Endothelial cell of umbilical vein (primary cell): ENCODE measurements at regions not wholly inside any gene's neighbourhood (a gene's known extent, or its start where the extent isn't known, plus 50 kb on each side); places are given as distances from the start of the nearest gene placed in this dataset.

ENCODE experiments used
- BruUV-seq: library from RNA; stranded (reverse); fragments of 400-500 nt; replicated peaks from 2 replicates; lab custom pipeline; 2021; lab: Mats Ljungman, UMichigan
- CTCF ChIA-PET: fragments of 300-600, 350-600 bp; sonication (Branson Sonifier 250); formaldehyde crosslinking; loops from one replicate; lab custom pipeline; 2021; ENCODE audit warnings: antibody characterized with exemption, inconsistent platforms; lab: Charles Lee
- POLR2A ChIA-PET: fragments of 300-600, 350-600 bp; sonication (Branson Sonifier 250); formaldehyde crosslinking; loops from one replicate; lab custom pipeline; 2021; ENCODE audit warnings: antibody characterized with exemption, inconsistent platforms; lab: Charles Lee
- DNase-seq: peaks from one replicate; pipeline ENCODE4 v3.0.0-alpha.2; 2011; ENCODE audit warnings: low read depth, low spot score
- FAIRE-seq: peaks from 2 replicates; lab custom pipeline; 2011; peaks lifted over from hg19 to GRCh38; lab: Jason Lieb, UNC
- H2AFZ ChIP-seq: 2 replicates; pipeline ENCODE4 v1.6.0; 2012; ENCODE audit warnings: low read depth, low read length, control low read depth, inconsistent platforms
- H3K27ac ChIP-seq: 2 replicates; pipeline ENCODE4 v1.5.1; 2011; ENCODE audit warnings: low read depth, mild to moderate bottlenecking, control low read depth, low read length, moderate library complexity; ENCODE audit not compliant: insufficient read depth
- H3K27me3 ChIP-seq, 2 experiments: 2 replicates each; pipeline versions ENCODE4 v1.6.0 to v1.6.1; 2011; ENCODE audit warnings: low read length in 2 of 2, mixed read lengths in 1 of 2; ENCODE audit not compliant: control insufficient read depth in 2 of 2, insufficient read depth in 2 of 2
- H3K36me3 ChIP-seq, 2 experiments: 2 replicates in 1 of 2; 3 replicates in 1 of 2; pipeline ENCODE4 v1.5.1; 2011; ENCODE audit warnings: low read length in 2 of 2, mild to moderate bottlenecking in 1 of 2, moderate library complexity in 1 of 2; ENCODE audit not compliant: control insufficient read depth in 2 of 2, insufficient read depth in 2 of 2; ENCODE audit errors: extremely low read depth in 1 of 2
- H3K4me1 ChIP-seq: 3 replicates; pipeline ENCODE4 v1.5.1; 2011; ENCODE audit warnings: mild to moderate bottlenecking, low read length; ENCODE audit not compliant: control insufficient read depth, insufficient read depth; ENCODE audit errors: extremely low read depth
- H3K4me2 ChIP-seq: 2 replicates; pipeline ENCODE4 v1.6.1; 2011; ENCODE audit warnings: low read length, control low read depth, mixed read lengths; ENCODE audit not compliant: insufficient read depth
- H3K4me3 ChIP-seq, 3 experiments: fragments of 200-600 bp in 1 of 3; sonication (generic), shearing (Covaris generic) in 1 of 3; replicated peaks in 1 of 3; 2 replicates each; pipeline ENCODE4 v1.5.1; 2011 to 2016; ENCODE audit warnings: control low read depth in 3 of 3, low read length in 3 of 3, mild to moderate bottlenecking in 2 of 3, inconsistent platforms in 1 of 3, low read depth in 1 of 3, moderate library complexity in 1 of 3; ENCODE audit not compliant: insufficient read depth in 1 of 3
- H3K79me2 ChIP-seq: 2 replicates; pipeline ENCODE4 v1.6.0; 2012; ENCODE audit warnings: low read length, inconsistent platforms; ENCODE audit not compliant: control insufficient read depth, insufficient read depth
- H3K9ac ChIP-seq: replicated peaks from 2 replicates; pipeline ENCODE3; 2011; ENCODE audit warnings: low read length, control low read depth; ENCODE audit not compliant: insufficient read depth; ENCODE audit errors: extremely low read depth
- H3K9me1 ChIP-seq: replicated peaks from 3 replicates; pipeline ENCODE4 v1.6.0; 2011; ENCODE audit warnings: mild to moderate bottlenecking, low read length; ENCODE audit not compliant: control insufficient read depth, insufficient read depth; ENCODE audit errors: extremely low read depth
- H3K9me3 ChIP-seq: replicated peaks from 2 replicates; pipeline ENCODE4 v1.5.1; 2012; ENCODE audit warnings: low read length, inconsistent platforms; ENCODE audit not compliant: control insufficient read depth, insufficient read depth
- H4K20me1 ChIP-seq: replicated peaks from 2 replicates; pipeline ENCODE3; 2011; ENCODE audit warnings: mild to moderate bottlenecking, low read length; ENCODE audit not compliant: control insufficient read depth, insufficient read depth; ENCODE audit errors: extremely low read depth
- CTCF ChIP-seq, 2 donors: IDR thresholded peaks; 1 replicate in 1 of 2; 2 replicates in 1 of 2; pipeline ENCODE4 v1.5.1; 2011; ENCODE audit warnings: low read length in 2 of 2, mild to moderate bottlenecking in 2 of 2, moderate library complexity in 2 of 2, control low read depth in 1 of 2, inconsistent platforms in 1 of 2, low read depth in 1 of 2; ENCODE audit not compliant: insufficient read depth in 1 of 2; ENCODE audit errors: extremely low read depth in 1 of 2
- EZH2 ChIP-seq: IDR thresholded peaks from 2 replicates; pipeline ENCODE4 v1.6.1; 2012; ENCODE audit warnings: borderline replicate concordance, low read depth, mild to moderate bottlenecking, moderate library complexity, low read length, inconsistent platforms; ENCODE audit not compliant: severe bottlenecking
- FOS ChIP-seq: IDR thresholded peaks from 2 replicates; pipeline ENCODE4 v1.6.1; 2011; ENCODE audit warnings: mild to moderate bottlenecking, low read length, moderate library complexity, borderline replicate concordance; ENCODE audit not compliant: insufficient read depth
- GATA2 ChIP-seq: IDR thresholded peaks from 2 replicates; pipeline ENCODE4 v1.7.0; 2011; ENCODE audit warnings: low read depth, mild to moderate bottlenecking, moderate library complexity, mixed read lengths, low read length; ENCODE audit not compliant: insufficient read length, insufficient read depth
- JUN ChIP-seq: IDR thresholded peaks from 2 replicates; pipeline ENCODE4 v1.6.1; 2011; ENCODE audit warnings: borderline replicate concordance, low read depth; ENCODE audit not compliant: insufficient read length, insufficient read depth
- MAX ChIP-seq: IDR thresholded peaks from 2 replicates; pipeline ENCODE4 v1.6.1; 2011; ENCODE audit not compliant: insufficient read depth, insufficient read length
- MYC ChIP-seq: IDR thresholded peaks from one replicate; pipeline ENCODE4 v1.6.1; 2011; ENCODE audit warnings: mild to moderate bottlenecking, low read depth, low read length
- POLR2A ChIP-seq: IDR thresholded peaks from 2 replicates; pipeline ENCODE4 v1.6.1; 2012; ENCODE audit warnings: low read depth, mild to moderate bottlenecking, control low read depth, low read length
- POLR2AphosphoS5 ChIP-seq: IDR thresholded peaks from 2 replicates; pipeline ENCODE4 v1.6.1; 2012; ENCODE audit warnings: low read depth, mild to moderate bottlenecking, control low read depth, low read length, moderate library complexity; ENCODE audit not compliant: insufficient read depth
- dilution Hi-C: fragments of 300-500 bp; cut with MboI; formaldehyde crosslinking; loops from one replicate; pipeline ENCODE4 v1.15.0; 2019; ENCODE audit warnings: low sequenced_read_pairs; ENCODE audit not compliant: extremely low pct_ligation_motif_present
- intact Hi-C: fragments of 100-400 bp; cut with micrococcal nuclease; formaldehyde crosslinking; loops from one replicate; pipeline ENCODE4 v1.10.0; 2022

GRCh38 chr5:66365981-66366380 lies 221.9 kb downstream of the SREK1 start:
- Histone ChIP-seq H3K36me3 (no peaks in the 10 kb centered on the region), H3K9ac (no peak overlapping the region), H3K4me1 (no peaks in the 10 kb centered on the region), H4K20me1 (no peaks in the 10 kb centered on the region), H3K27me3 (peaks cover 0 to 4% of the 10 kb centered on the region in 2 experiments), H3K4me2 (no peak overlapping the region), H3K27ac (no peak overlapping the region), H2AFZ (no peak overlapping the region), H3K9me1 (no peaks in the 10 kb centered on the region), H3K4me3 (no peak overlapping the region), H3K79me2 (no peaks in the 10 kb centered on the region), H3K9me3 (no peaks in the 10 kb centered on the region)
- TF ChIP-seq CTCF (IDR thresholded peaks at IDR 0.05; ENCODE audit: extremely low read depth in 1 of 2, insufficient read depth in 1 of 2, low read depth in 1 of 2, low read length in 2 of 2): no peak
- intact Hi-C loops (no loop called here), dilution Hi-C loops (no loop called here)
- DNase-seq (no peak), FAIRE-seq (no peak)
- BruUV-seq: no TSS peak
- ChIA-PET POLR2A (no interaction called here), CTCF (no interaction called here)

GRCh38 chr5:66367814-66368541 lies 223.9 kb downstream of the SREK1 start:
- Histone ChIP-seq H3K27me3 (peaks cover 0 to 4% of the 10 kb centered on the region in 2 experiments), H3K4me3 (no peak overlapping the region), H3K79me2 (no peaks in the 10 kb centered on the region), H3K4me1 (no peaks in the 10 kb centered on the region), H4K20me1 (no peaks in the 10 kb centered on the region), H3K27ac (no peak overlapping the region), H3K9me1 (no peaks in the 10 kb centered on the region), H3K36me3 (no peaks in the 10 kb centered on the region), H2AFZ (no peak overlapping the region), H3K4me2 (no peak overlapping the region), H3K9ac (no peak overlapping the region), H3K9me3 (no peaks in the 10 kb centered on the region)
- TF ChIP-seq MAX (no peak), GATA2 (no peak), FOS (no peak), JUN (no peak), MYC (no peak), EZH2 (no peak), CTCF (IDR thresholded peaks at IDR 0.05; ENCODE audit: extremely low read depth in 1 of 2, insufficient read depth in 1 of 2, low read depth in 1 of 2, low read length in 2 of 2) (no peak), POLR2A (no peak), POLR2AphosphoS5 (no peak)
- dilution Hi-C loops: no loop called here
- CTCF ChIA-PET: interaction anchor here (0.9 to 1.3 kb wide), 2 partner anchors 11 to 62 kb away, joined by 4 read pairs; no protein-coding TSS in a partner anchor
- FAIRE-seq (no peak), DNase-seq (no peak)
- POLR2A ChIA-PET: no interaction called here
- no TSS peak for BruUV-seq
- intact Hi-C loops: no loop called here
